GM19043 (cell line): ENCODE measurements at regions not wholly inside any gene's neighbourhood (a gene's known extent, or its start where the extent isn't known, plus 50 kb on each side); places are given as distances from the start of the nearest gene placed in this dataset.

Experiments used
- ATAC-seq: cut with Tn5 transposase; IDR thresholded peaks from one replicate; pipeline ENCODE4 v1.9.1; 2021; ENCODE audit warnings: low read depth; ENCODE audit not compliant: unreplicated experiment

GRCh38 chr4:175424111-175424510 is 388.0 kb downstream of the GPM6A start:
- no peak for ATAC-seq

GRCh38 chr4:175427751-175428150 is 384.3 kb downstream of the GPM6A start:
- ATAC-seq: no peak

GRCh38 chr4:175431694-175432093 is 380.4 kb downstream of the GPM6A start:
- ATAC-seq: no peak

- no peak for ATAC-seq
Measured at GRCh38 chr4:175435381-175435783, 376.7 kb downstream of the GPM6A start.

- no peak for ATAC-seq
Measured at GRCh38 chr4:175436196-175436595, 375.9 kb downstream of the GPM6A start.

GRCh38 chr4:175440786-175441185 is 371.3 kb downstream of the GPM6A start:
- ATAC-seq: no peak

GRCh38 chr4:175441256-175441655 is 370.8 kb downstream of the GPM6A start:
- no peak for ATAC-seq

GRCh38 chr4:175443547-175443946 is 368.5 kb downstream of the GPM6A start:
- no peak for ATAC-seq

GRCh38 chr4:175444512-175444911 is 367.6 kb downstream of the GPM6A start:
- ATAC-seq: no peak

GRCh38 chr4:175447016-175447415 is 365.0 kb downstream of the GPM6A start:
- ATAC-seq: no peak

- ATAC-seq: no peak
Measured at GRCh38 chr4:175450446-175450845, 361.6 kb downstream of the GPM6A start.

GRCh38 chr4:175451238-175451965 is 360.7 kb downstream of the GPM6A start:
- ATAC-seq: no peak

GRCh38 chr4:175453456-175453855 is 358.6 kb downstream of the GPM6A start:
- ATAC-seq: no peak

- no peak for ATAC-seq
Measured at GRCh38 chr4:175456131-175456530, 355.9 kb downstream of the GPM6A start.

- no peak for ATAC-seq
Measured at GRCh38 chr4:175457956-175458355, 354.1 kb downstream of the GPM6A start.

GRCh38 chr4:175459571-175459970 is 352.5 kb downstream of the GPM6A start:
- ATAC-seq: no peak

GRCh38 chr4:175460414-175460813 is 351.6 kb downstream of the GPM6A start:
- ATAC-seq: no peak

- ATAC-seq: no peak
Measured at GRCh38 chr4:175469514-175469913, 342.6 kb downstream of the GPM6A start.

- no peak for ATAC-seq
Measured at GRCh38 chr4:175470131-175470530, 341.9 kb downstream of the GPM6A start.

GRCh38 chr4:175480404-175480803 is 331.7 kb downstream of the GPM6A start:
- no peak for ATAC-seq

GRCh38 chr4:175499735-175500352 is 312.2 kb downstream of the GPM6A start:
- ATAC-seq: no peak

GRCh38 chr4:175504318-175504717 is 307.7 kb downstream of the GPM6A start:
- ATAC-seq: no peak
